HepG2 (cell line): ENCODE measurements at regions not wholly inside any gene's neighbourhood (a gene's known extent, or its start where the extent isn't known, plus 50 kb on each side); places are given as distances from the start of the nearest gene placed in this dataset.
A peak's percentile ranks its signal among the peaks of the same experiment; 100 is the strongest.

Experiments used
- ATAC-seq: fragments of 200-7000 bp; cut with Tn5 transposase; 3 replicates; pipeline ENCODE4 v1.9.1; 2020; ENCODE audit warnings: mild to moderate bottlenecking, moderate library complexity
- BruUV-seq: library from RNA; stranded (reverse); fragments of 400-500 nt; replicated peaks from 2 replicates; lab custom pipeline; 2021; lab: Mats Ljungman, UMichigan
- CTCF ChIA-PET: fragments of 300-600 bp; formaldehyde crosslinking; extraction: SDS; loops from one replicate; lab custom pipeline; 2021; ENCODE audit warnings: low total read pairs, inconsistent platforms, low intra/inter-chr PET ratio; lab: Yijun Ruan, JAX
- POLR2A ChIA-PET: fragments of 350-600 bp; sonication (Branson Sonifier 250); formaldehyde crosslinking; loops from one replicate; lab custom pipeline; 2020; ENCODE audit warnings: antibody characterized with exemption, inconsistent platforms; lab: Yijun Ruan, JAX
- DNase-seq: peaks from one replicate; pipeline ENCODE4 v3.0.0-alpha.2; 2015; ENCODE audit warnings: low spot score
- FAIRE-seq: peaks from 3 replicates; lab custom pipeline; 2011; peaks lifted over from hg19 to GRCh38; lab: Jason Lieb, UNC
- H2AFZ ChIP-seq: one replicate; pipeline ENCODE4 v1.6.1; 2011; ENCODE audit warnings: low read length, inconsistent platforms
- H3K27ac ChIP-seq: fragments of 300-600 bp; 3 replicates; pipeline ENCODE4 v1.8.0; 2011; ENCODE audit warnings: mixed run types, mild to moderate bottlenecking, mixed read lengths, low read length, inconsistent platforms; ENCODE audit not compliant: insufficient read depth; ENCODE audit errors: extremely low read length
- H3K27me3 ChIP-seq, 2 experiments: fragments of 200-600 bp in 1 of 2; 2 replicates in 1 of 2; 3 replicates in 1 of 2; pipeline versions ENCODE4 v1.6.0 to v1.8.0; 2011; ENCODE audit warnings: low read length in 2 of 2, mild to moderate bottlenecking in 2 of 2, moderate library complexity in 2 of 2, inconsistent platforms in 1 of 2; ENCODE audit not compliant: insufficient read depth in 2 of 2, control insufficient read depth in 1 of 2
- H3K36me3 ChIP-seq, 2 experiments: fragments of 200-600 bp in 1 of 2; replicated peaks in 1 of 2; 2 replicates in 1 of 2; 3 replicates in 1 of 2; pipeline versions ENCODE4 v1.5.1 to v1.8.0; 2011; ENCODE audit warnings: low read length in 2 of 2, inconsistent platforms in 1 of 2; ENCODE audit not compliant: insufficient read depth in 2 of 2, control insufficient read depth in 1 of 2
- H3K4me1 ChIP-seq: 2 replicates; pipeline ENCODE4 v1.5.1; 2012; ENCODE audit warnings: low read length, inconsistent platforms; ENCODE audit not compliant: insufficient read depth
- H3K4me2 ChIP-seq: 2 replicates; pipeline ENCODE4 v1.6.0; 2011; ENCODE audit warnings: low read depth, low read length, inconsistent platforms
- H3K4me3 ChIP-seq, 3 experiments: fragments of 200-600 bp in 1 of 3; sonication (generic), shearing (Covaris generic) in 1 of 3; replicated peaks in 1 of 3; 2 replicates each; pipeline ENCODE4 v1.5.1; 2011 to 2016; ENCODE audit warnings: low read length in 3 of 3, inconsistent platforms in 2 of 3, low read depth in 2 of 3, mild to moderate bottlenecking in 2 of 3, control low read depth in 1 of 3, mixed read lengths in 1 of 3; ENCODE audit not compliant: insufficient read depth in 1 of 3
- H3K79me2 ChIP-seq: one replicate; pipeline ENCODE4 v1.6.1; 2011; ENCODE audit warnings: low read length, inconsistent platforms; ENCODE audit not compliant: insufficient read depth
- H3K9ac ChIP-seq: 2 replicates; pipeline ENCODE4 v1.6.0; 2011; ENCODE audit warnings: mild to moderate bottlenecking, low read depth, low read length, inconsistent platforms; ENCODE audit not compliant: insufficient read depth
- H3K9me3 ChIP-seq: 2 replicates; pipeline ENCODE4 v1.5.1; 2012; ENCODE audit warnings: mild to moderate bottlenecking, low read length
- H4K20me1 ChIP-seq: 2 replicates; pipeline ENCODE4 v1.6.0; 2011; ENCODE audit warnings: inconsistent platforms, mild to moderate bottlenecking, low read length, moderate library complexity; ENCODE audit not compliant: insufficient read depth
- HNRNPLL ChIP-seq: fragments of 200-400 bp; formaldehyde crosslinking; IDR thresholded peaks from 2 replicates; pipeline ENCODE4 v1.6.1; 2017; ENCODE audit warnings: mild to moderate bottlenecking, low read depth, low read length; ENCODE audit not compliant: poor library complexity, severe bottlenecking
- IKZF4 ChIP-seq: sonication (generic); formaldehyde crosslinking; IDR thresholded peaks from 2 replicates; pipeline ENCODE4 v1.5.1; 2020; ENCODE audit warnings: borderline replicate concordance, mild to moderate bottlenecking, low read depth, missing genetic modification reagents; ENCODE audit errors: not compliant biosample characterization
- TAF1 ChIP-seq: sonication (generic); formaldehyde crosslinking; IDR thresholded peaks from 2 replicates; pipeline ENCODE4 v1.4.0; 2020; ENCODE audit warnings: missing genetic modification reagents
- ZBTB3 ChIP-seq: sonication (generic); formaldehyde crosslinking; IDR thresholded peaks from 2 replicates; pipeline ENCODE4 v1.4.0; 2020; ENCODE audit warnings: low read depth, mild to moderate bottlenecking, moderate library complexity, missing genetic modification reagents, borderline replicate concordance
- ZFAT ChIP-seq: sonication (generic); formaldehyde crosslinking; conservative IDR thresholded peaks from 2 replicates; pipeline ENCODE4 v1.8.1; 2023; ENCODE audit warnings: missing genetic modification reagents, inconsistent platforms
- ZFX ChIP-seq: sonication (generic); formaldehyde crosslinking; IDR thresholded peaks from 2 replicates; pipeline ENCODE4 v1.4.0; 2020; ENCODE audit warnings: mild to moderate bottlenecking, low read depth, missing genetic modification reagents, moderate library complexity
- ZNF101 ChIP-seq: sonication (generic); formaldehyde crosslinking; IDR thresholded peaks from 2 replicates; pipeline ENCODE4 v1.4.0; 2020; ENCODE audit warnings: mild to moderate bottlenecking, low read depth, missing genetic modification reagents, borderline replicate concordance
- ZNF124 ChIP-seq: sonication (generic); formaldehyde crosslinking; IDR thresholded peaks from 2 replicates; pipeline ENCODE4 v1.4.0; 2020; ENCODE audit warnings: missing genetic modification reagents
- ZNF33B ChIP-seq: sonication (generic); formaldehyde crosslinking; IDR thresholded peaks from 2 replicates; pipeline ENCODE4 v1.5.1; 2020; ENCODE audit warnings: mild to moderate bottlenecking, missing genetic modification reagents
- ZNF709 ChIP-seq: sonication (generic); formaldehyde crosslinking; IDR thresholded peaks from 2 replicates; pipeline ENCODE4 v1.5.0; 2020; ENCODE audit warnings: mild to moderate bottlenecking, missing genetic modification reagents
- ZNF780A ChIP-seq: sonication (generic); formaldehyde crosslinking; IDR thresholded peaks from 2 replicates; pipeline ENCODE4 v1.8.0; 2022; ENCODE audit warnings: mild to moderate bottlenecking, missing genetic modification reagents, moderate library complexity
- WGBS: methylation state at CpG from one replicate; pipeline ENCODE4 v1.1.6; 2017; ENCODE audit warnings: low lambda C conversion rate; 5-methylcytosine and 5-hydroxymethylcytosine counted together
- in situ Hi-C: cut with HindIII; loops from 2 replicates; pipeline ENCODE4 v1.10.0; 2017; ENCODE audit warnings: low pct_unique_long_range_greater_than_20kb; ENCODE audit not compliant: extremely low pct_ligation_motif_present
- intact Hi-C: fragments of 100-400 bp; cut with micrococcal nuclease; formaldehyde crosslinking; loops from one replicate; pipeline ENCODE4 v1.10.0; 2022; ENCODE audit not compliant: unreplicated experiment
- TF ChIP-seq, protein P1 (sequence below), 2 experiments: IDR thresholded peaks; 2 replicates each; pipeline ENCODE4 v1.6.1; 2011 to 2012; ENCODE audit warnings: low read length in 2 of 2, borderline replicate concordance in 1 of 2, low read depth in 1 of 2, mild to moderate bottlenecking in 1 of 2, moderate library complexity in 1 of 2
- TF ChIP-seq, protein P2 (sequence below): sonication (generic); formaldehyde crosslinking; IDR thresholded peaks from 2 replicates; pipeline ENCODE4 v1.9.0; 2022; ENCODE audit warnings: missing genetic modification reagents, mild to moderate bottlenecking, borderline replicate concordance
- TF ChIP-seq, protein P3 (sequence below): sonication (generic); formaldehyde crosslinking; IDR thresholded peaks from 2 replicates; pipeline ENCODE4 v1.8.1; 2022; ENCODE audit warnings: low read depth, mild to moderate bottlenecking, missing genetic modification reagents

DNA sequence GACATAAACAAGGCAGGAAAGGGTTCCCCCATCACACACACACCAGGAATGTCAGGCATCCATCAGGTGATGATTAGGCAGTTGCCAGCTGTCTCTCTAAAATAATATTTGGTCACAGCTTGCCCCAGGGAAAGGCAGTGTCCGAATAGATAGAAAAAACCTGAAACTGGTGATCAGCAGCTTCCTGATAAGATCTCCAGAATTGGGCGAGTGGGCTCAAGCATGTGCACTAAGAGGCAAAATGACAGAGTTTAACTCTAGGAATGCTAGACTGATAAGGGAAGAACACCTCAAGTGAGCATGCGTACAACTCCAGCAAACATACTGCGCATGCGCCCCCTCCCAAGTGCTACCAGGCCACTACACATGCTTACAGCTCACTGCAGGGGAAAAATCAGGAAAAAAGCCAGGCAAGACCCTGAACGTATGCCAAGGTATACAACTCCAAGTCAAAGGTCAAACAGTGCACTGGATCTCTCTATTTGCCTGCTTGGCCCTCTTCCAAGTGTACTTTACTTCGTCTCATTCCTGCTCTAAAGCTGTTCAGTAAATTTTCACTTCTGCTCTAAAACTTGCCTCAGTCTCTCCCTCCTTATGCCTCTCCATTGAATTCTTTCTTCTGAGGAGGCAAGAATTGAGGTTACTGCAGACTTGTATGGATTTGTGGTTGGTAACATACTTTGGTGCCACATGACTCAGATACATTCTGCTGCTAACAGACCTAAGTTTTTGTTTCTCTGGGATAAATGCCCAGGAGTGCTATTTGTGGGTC lies 73.5 kb upstream of the VASH1 start:
- intact Hi-C loops: no loop called here
- CTCF ChIA-PET: no interaction called here
- H3K36me3 ChIP-seq: no peaks in the 10 kb centered on the region
- POLR2A ChIA-PET: interaction anchor here (0.6 to 1.7 kb wide), 3 partner anchors 34 to 145 kb away, joined by 3 to 6 read pairs (median 3); no protein-coding TSS in a partner anchor
- no peaks in the 10 kb centered on the region for H3K79me2 ChIP-seq
- H3K4me2 ChIP-seq: peak overlapping the region; percentile 63
- no peak overlapping the region for H3K27ac ChIP-seq
- in situ Hi-C loops: no loop called here
- peaks cover 0 to 3% of the 10 kb centered on the region in 2 experiments; a peak in 1 of 5 replicates for H3K27me3 ChIP-seq
- ATAC-seq (peak; percentile 96), FAIRE-seq (peak; percentile 99), DNase-seq (peak; percentile 94)
- no peaks in the 10 kb centered on the region for H4K20me1 ChIP-seq
- H2AFZ ChIP-seq: no peak overlapping the region
- peak overlapping the region in 1 of 3 experiments; percentile 3; a peak in 1 of 6 replicates for H3K4me3 ChIP-seq
- WGBS: 0% methylated on average over 7 of the region's 7 CpGs
- H3K4me1 ChIP-seq: peaks cover 31% of the 10 kb centered on the region
- no peak overlapping the region for H3K9ac ChIP-seq
- no TSS peak for BruUV-seq
- 0 out of 2 replicates have a peak, but pooled peaks cover under 1% of the 10 kb centered on the region for H3K9me3 ChIP-seq
- TF ChIP-seq, protein P1, sequence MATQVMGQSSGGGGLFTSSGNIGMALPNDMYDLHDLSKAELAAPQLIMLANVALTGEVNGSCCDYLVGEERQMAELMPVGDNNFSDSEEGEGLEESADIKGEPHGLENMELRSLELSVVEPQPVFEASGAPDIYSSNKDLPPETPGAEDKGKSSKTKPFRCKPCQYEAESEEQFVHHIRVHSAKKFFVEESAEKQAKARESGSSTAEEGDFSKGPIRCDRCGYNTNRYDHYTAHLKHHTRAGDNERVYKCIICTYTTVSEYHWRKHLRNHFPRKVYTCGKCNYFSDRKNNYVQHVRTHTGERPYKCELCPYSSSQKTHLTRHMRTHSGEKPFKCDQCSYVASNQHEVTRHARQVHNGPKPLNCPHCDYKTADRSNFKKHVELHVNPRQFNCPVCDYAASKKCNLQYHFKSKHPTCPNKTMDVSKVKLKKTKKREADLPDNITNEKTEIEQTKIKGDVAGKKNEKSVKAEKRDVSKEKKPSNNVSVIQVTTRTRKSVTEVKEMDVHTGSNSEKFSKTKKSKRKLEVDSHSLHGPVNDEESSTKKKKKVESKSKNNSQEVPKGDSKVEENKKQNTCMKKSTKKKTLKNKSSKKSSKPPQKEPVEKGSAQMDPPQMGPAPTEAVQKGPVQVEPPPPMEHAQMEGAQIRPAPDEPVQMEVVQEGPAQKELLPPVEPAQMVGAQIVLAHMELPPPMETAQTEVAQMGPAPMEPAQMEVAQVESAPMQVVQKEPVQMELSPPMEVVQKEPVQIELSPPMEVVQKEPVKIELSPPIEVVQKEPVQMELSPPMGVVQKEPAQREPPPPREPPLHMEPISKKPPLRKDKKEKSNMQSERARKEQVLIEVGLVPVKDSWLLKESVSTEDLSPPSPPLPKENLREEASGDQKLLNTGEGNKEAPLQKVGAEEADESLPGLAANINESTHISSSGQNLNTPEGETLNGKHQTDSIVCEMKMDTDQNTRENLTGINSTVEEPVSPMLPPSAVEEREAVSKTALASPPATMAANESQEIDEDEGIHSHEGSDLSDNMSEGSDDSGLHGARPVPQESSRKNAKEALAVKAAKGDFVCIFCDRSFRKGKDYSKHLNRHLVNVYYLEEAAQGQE (IDR thresholded peaks at IDR 0.05; ENCODE audit: borderline replicate concordance in 1 of 2, low read depth in 1 of 2, low read length in 2 of 2): peak in 1 of 2 experiments; percentile 20; a peak in 1 of 4 replicates
- TF ChIP-seq ZFX (CRISPR knock-in tag) (peak; percentile 44; the same call in 1 of the 2 replicates), ZNF780A (CRISPR knock-in tag) (no peak), ZNF124 (CRISPR knock-in tag) (0 out of 2 replicates have a peak, but pooled peaks have one; percentile 41), ZNF709 (CRISPR knock-in tag) (0 out of 2 replicates have a peak, but pooled peaks have one; percentile 53), TAF1 (CRISPR knock-in tag) (no peak), IKZF4 (CRISPR knock-in tag) (peak; percentile 38), ZNF33B (CRISPR knock-in tag) (no peak), ZFAT (CRISPR knock-in tag) (no peak), ZBTB3 (peak; percentile 98), ZNF101 (CRISPR knock-in tag) (peak; percentile 29; the same call in 1 of the 2 replicates), HNRNPLL (no peak)
- TF ChIP-seq, protein P2, sequence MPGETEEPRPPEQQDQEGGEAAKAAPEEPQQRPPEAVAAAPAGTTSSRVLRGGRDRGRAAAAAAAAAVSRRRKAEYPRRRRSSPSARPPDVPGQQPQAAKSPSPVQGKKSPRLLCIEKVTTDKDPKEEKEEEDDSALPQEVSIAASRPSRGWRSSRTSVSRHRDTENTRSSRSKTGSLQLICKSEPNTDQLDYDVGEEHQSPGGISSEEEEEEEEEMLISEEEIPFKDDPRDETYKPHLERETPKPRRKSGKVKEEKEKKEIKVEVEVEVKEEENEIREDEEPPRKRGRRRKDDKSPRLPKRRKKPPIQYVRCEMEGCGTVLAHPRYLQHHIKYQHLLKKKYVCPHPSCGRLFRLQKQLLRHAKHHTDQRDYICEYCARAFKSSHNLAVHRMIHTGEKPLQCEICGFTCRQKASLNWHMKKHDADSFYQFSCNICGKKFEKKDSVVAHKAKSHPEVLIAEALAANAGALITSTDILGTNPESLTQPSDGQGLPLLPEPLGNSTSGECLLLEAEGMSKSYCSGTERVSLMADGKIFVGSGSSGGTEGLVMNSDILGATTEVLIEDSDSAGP (CRISPR knock-in tag): no peak
- TF ChIP-seq, protein P3, sequence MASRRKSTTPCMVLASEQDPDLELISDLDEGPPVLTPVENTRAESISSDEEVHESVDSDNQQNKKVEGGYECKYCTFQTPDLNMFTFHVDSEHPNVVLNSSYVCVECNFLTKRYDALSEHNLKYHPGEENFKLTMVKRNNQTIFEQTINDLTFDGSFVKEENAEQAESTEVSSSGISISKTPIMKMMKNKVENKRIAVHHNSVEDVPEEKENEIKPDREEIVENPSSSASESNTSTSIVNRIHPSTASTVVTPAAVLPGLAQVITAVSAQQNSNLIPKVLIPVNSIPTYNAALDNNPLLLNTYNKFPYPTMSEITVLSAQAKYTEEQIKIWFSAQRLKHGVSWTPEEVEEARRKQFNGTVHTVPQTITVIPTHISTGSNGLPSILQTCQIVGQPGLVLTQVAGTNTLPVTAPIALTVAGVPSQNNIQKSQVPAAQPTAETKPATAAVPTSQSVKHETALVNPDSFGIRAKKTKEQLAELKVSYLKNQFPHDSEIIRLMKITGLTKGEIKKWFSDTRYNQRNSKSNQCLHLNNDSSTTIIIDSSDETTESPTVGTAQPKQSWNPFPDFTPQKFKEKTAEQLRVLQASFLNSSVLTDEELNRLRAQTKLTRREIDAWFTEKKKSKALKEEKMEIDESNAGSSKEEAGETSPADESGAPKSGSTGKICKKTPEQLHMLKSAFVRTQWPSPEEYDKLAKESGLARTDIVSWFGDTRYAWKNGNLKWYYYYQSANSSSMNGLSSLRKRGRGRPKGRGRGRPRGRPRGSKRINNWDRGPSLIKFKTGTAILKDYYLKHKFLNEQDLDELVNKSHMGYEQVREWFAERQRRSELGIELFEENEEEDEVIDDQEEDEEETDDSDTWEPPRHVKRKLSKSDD (CRISPR knock-in tag): no peak
